ENCODE measurements at regions not wholly inside any gene's neighbourhood (a gene's known extent, or its start where the extent isn't known, plus 50 kb on each side); places are given as distances from the start of the nearest gene placed in this dataset.

GRCh38 chr20:58141971-58142842 is 86.2 kb downstream of the ANKRD60 start:
- Histone ChIP-seq H3K79me2 (ENCODE audit: low read length) (no peaks in the 10 kb centered on the region), H3K4me3 (ENCODE audit: low read length) (no peak overlapping the region), H3K9ac (ENCODE audit: low read length) (no peak overlapping the region), H3K27me3 (ENCODE audit: low read depth, low read length) (peaks cover 61% of the 10 kb centered on the region), H3K36me3 (replicated peaks; ENCODE audit: low read depth, low read length) (no peaks in the 10 kb centered on the region), H3K4me1 (ENCODE audit: low read length) (no peaks in the 10 kb centered on the region), H3K4me2 (ENCODE audit: low read length) (no peak overlapping the region), H3K27ac (ENCODE audit: low read length) (no peak overlapping the region), H2AFZ (ENCODE audit: low read depth, low read length) (no peak overlapping the region), H4K20me1 (ENCODE audit: insufficient read depth, low read length) (no peaks in the 10 kb centered on the region), H3K9me3 (ENCODE audit: insufficient read depth, low read length) (no peaks in the 10 kb centered on the region)
- TF ChIP-seq EZH2phosphoT487 (IDR thresholded peaks at IDR 0.05; ENCODE audit: low read depth) (no peak), CTCF (IDR thresholded peaks at IDR 0.05; ENCODE audit: low read depth, low read length) (no peak)

GRCh38 chr20:58141496-58141895 is 87.0 kb downstream of the ANKRD60 start:
- Histone ChIP-seq H3K9ac (ENCODE audit: low read length) (no peak overlapping the region), H3K27ac (ENCODE audit: low read length) (no peak overlapping the region), H4K20me1 (ENCODE audit: insufficient read depth, low read length) (no peaks in the 10 kb centered on the region), H3K9me3 (ENCODE audit: insufficient read depth, low read length) (no peaks in the 10 kb centered on the region), H3K4me3 (ENCODE audit: low read length) (no peak overlapping the region), H3K4me2 (ENCODE audit: low read length) (no peak overlapping the region), H3K4me1 (ENCODE audit: low read length) (no peaks in the 10 kb centered on the region), H3K36me3 (replicated peaks; ENCODE audit: low read depth, low read length) (no peaks in the 10 kb centered on the region), H3K27me3 (ENCODE audit: low read depth, low read length) (peaks cover 68% of the 10 kb centered on the region), H2AFZ (ENCODE audit: low read depth, low read length) (no peak overlapping the region), H3K79me2 (ENCODE audit: low read length) (no peaks in the 10 kb centered on the region)
- TF ChIP-seq EZH2phosphoT487 (IDR thresholded peaks at IDR 0.05; ENCODE audit: low read depth): no peak

GRCh38 chr20:58140787-58141425 is 87.5 kb downstream of the ANKRD60 start:
- Histone ChIP-seq H3K27me3 (ENCODE audit: low read depth, low read length) (peaks cover 73% of the 10 kb centered on the region), H3K9ac (ENCODE audit: low read length) (no peak overlapping the region), H4K20me1 (ENCODE audit: insufficient read depth, low read length) (no peaks in the 10 kb centered on the region), H3K4me3 (ENCODE audit: low read length) (no peak overlapping the region), H3K79me2 (ENCODE audit: low read length) (no peaks in the 10 kb centered on the region), H2AFZ (ENCODE audit: low read depth, low read length) (no peak overlapping the region), H3K4me1 (ENCODE audit: low read length) (no peaks in the 10 kb centered on the region), H3K9me3 (ENCODE audit: insufficient read depth, low read length) (no peaks in the 10 kb centered on the region), H3K4me2 (ENCODE audit: low read length) (no peak overlapping the region), H3K36me3 (replicated peaks; ENCODE audit: low read depth, low read length) (no peaks in the 10 kb centered on the region), H3K27ac (ENCODE audit: low read length) (no peak overlapping the region)
- TF ChIP-seq EZH2phosphoT487 (IDR thresholded peaks at IDR 0.05; ENCODE audit: low read depth) (no peak), CTCF (IDR thresholded peaks at IDR 0.05; ENCODE audit: low read depth, low read length) (no peak)

GRCh38 chr20:58139849-58140786 is 88.3 kb downstream of the ANKRD60 start:
- no peak overlapping the region for H3K4me3 ChIP-seq (ENCODE audit: low read length)
- no peak overlapping the region for H3K4me2 ChIP-seq (ENCODE audit: low read length)
- no peaks in the 10 kb centered on the region for H3K4me1 ChIP-seq (ENCODE audit: low read length)
- H3K9me3 ChIP-seq (ENCODE audit: insufficient read depth, low read length): no peaks in the 10 kb centered on the region
- H3K9ac ChIP-seq (ENCODE audit: low read length): no peak overlapping the region
- H4K20me1 ChIP-seq (ENCODE audit: insufficient read depth, low read length): no peaks in the 10 kb centered on the region
- H3K27ac ChIP-seq (ENCODE audit: low read length): no peak overlapping the region
- H3K36me3 ChIP-seq (replicated peaks; ENCODE audit: low read depth, low read length): no peaks in the 10 kb centered on the region
- no peaks in the 10 kb centered on the region for H3K79me2 ChIP-seq (ENCODE audit: low read length)
- no peak overlapping the region for H2AFZ ChIP-seq (ENCODE audit: low read depth, low read length)
- H3K27me3 ChIP-seq (ENCODE audit: low read depth, low read length): peaks cover 73% of the 10 kb centered on the region
- no peak for TF ChIP-seq CTCF (IDR thresholded peaks at IDR 0.05; ENCODE audit: low read depth, low read length)
- TF ChIP-seq EZH2phosphoT487 (IDR thresholded peaks at IDR 0.05; ENCODE audit: low read depth): no peak
